ENCODE measurements at regions not wholly inside any gene's neighbourhood (a gene's known extent, or its start where the extent isn't known, plus 50 kb on each side); places are given as distances from the start of the nearest gene placed in this dataset.

GRCh38 chr7:125568799-125569198, 639.2 kb upstream of the POT1 start:
- no peak overlapping the region for H3K27ac ChIP-seq
- H3K4me2 ChIP-seq (ENCODE audit: unreplicated experiment), result no peak overlapping the region
- TF ChIP-seq EZH2 (IDR thresholded peaks at IDR 0.05; ENCODE audit: insufficient read depth, poor library complexity, severe bottlenecking) (no peak), EZH2phosphoT487 (IDR thresholded peaks at IDR 0.05; ENCODE audit: insufficient read depth, low read depth) (no peak)
- in situ Hi-C loops (cut with MboI), result no loop called here
- no peak overlapping the region for H2AFZ ChIP-seq
- H3K9ac ChIP-seq, result no peak overlapping the region
- no peak overlapping the region for H3K4me3 ChIP-seq
- 21 to 30% methylated on average over 3 to 4 of the region's 4 CpGs for WGBS, 2 experiments (ENCODE audit: low coverage in 1 of 2, low lambda C conversion rate in 2 of 2, missing lambda C conversion rate in 2 of 2)
- no peaks in the 10 kb centered on the region for H3K79me2 ChIP-seq (ENCODE audit: insufficient read depth)
- no peaks in the 10 kb centered on the region for H3K36me3 ChIP-seq (ENCODE audit: low read depth)
- no peaks in the 10 kb centered on the region for H3K9me2 ChIP-seq (ENCODE audit: insufficient read depth)
- no peaks in the 10 kb centered on the region for H3K9me3 ChIP-seq (ENCODE audit: low read depth)
- H3K27me3 ChIP-seq (replicated peaks; ENCODE audit: insufficient read depth), result no peaks in the 10 kb centered on the region
- DNase-seq, result no peak
- no peaks in the 10 kb centered on the region for H3K4me1 ChIP-seq (ENCODE audit: insufficient read depth)
- no peaks in the 10 kb centered on the region for H4K20me1 ChIP-seq (ENCODE audit: insufficient read depth)
- H3F3A ChIP-seq (ENCODE audit: insufficient read depth), result no peaks in the 10 kb centered on the region

GRCh38 chr7:125567686-125568085, 638.1 kb upstream of the POT1 start:
- Histone ChIP-seq H3F3A (ENCODE audit: insufficient read depth) (no peaks in the 10 kb centered on the region), H2AFZ (no peak overlapping the region), H3K4me1 (ENCODE audit: insufficient read depth) (no peaks in the 10 kb centered on the region), H3K27me3 (replicated peaks; ENCODE audit: insufficient read depth) (no peaks in the 10 kb centered on the region), H3K9me3 (ENCODE audit: low read depth) (no peaks in the 10 kb centered on the region), H3K79me2 (ENCODE audit: insufficient read depth) (no peaks in the 10 kb centered on the region), H3K4me3 (no peak overlapping the region), H3K9me2 (ENCODE audit: insufficient read depth) (no peaks in the 10 kb centered on the region), H4K20me1 (ENCODE audit: insufficient read depth) (no peaks in the 10 kb centered on the region), H3K27ac (no peak overlapping the region), H3K9ac (no peak overlapping the region), H3K36me3 (ENCODE audit: low read depth) (no peaks in the 10 kb centered on the region), H3K4me2 (ENCODE audit: unreplicated experiment) (no peak overlapping the region)
- DNase-seq, result no peak
- in situ Hi-C loops (cut with MboI), result no loop called here
- TF ChIP-seq EZH2 (IDR thresholded peaks at IDR 0.05; ENCODE audit: insufficient read depth, poor library complexity, severe bottlenecking) (no peak), EZH2phosphoT487 (IDR thresholded peaks at IDR 0.05; ENCODE audit: insufficient read depth, low read depth) (no peak)
- 5 to 7% methylated on average over 2 of the region's 2 CpGs for WGBS, 2 experiments (ENCODE audit: low coverage in 1 of 2, low lambda C conversion rate in 2 of 2, missing lambda C conversion rate in 2 of 2)

DNA sequence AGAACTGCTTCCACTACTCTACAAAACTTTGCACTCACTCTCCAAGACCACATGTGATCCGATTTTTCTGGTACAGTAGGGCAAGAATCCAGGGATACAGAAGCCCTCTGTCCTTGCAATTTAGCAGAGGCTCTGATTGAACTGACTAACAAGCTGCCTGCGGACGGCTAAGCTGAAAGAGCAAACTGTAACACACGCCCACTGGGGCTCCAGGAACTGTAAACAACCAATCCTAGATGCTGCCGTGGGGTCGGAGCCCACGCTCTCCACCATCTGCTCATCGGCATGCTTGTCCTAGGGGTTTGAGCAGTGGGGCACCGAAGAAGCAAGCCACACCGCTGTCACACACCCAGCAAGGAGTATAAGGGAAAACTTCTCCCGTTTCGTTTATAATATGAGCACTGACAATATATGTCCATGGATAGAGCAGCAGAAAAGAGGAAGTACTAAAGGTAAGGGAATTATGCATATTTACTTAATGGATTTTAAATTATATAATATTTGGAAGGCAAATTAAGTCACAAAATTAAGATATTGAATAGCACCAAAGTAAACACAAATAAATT, 634.4 kb upstream of the POT1 start:
- WGBS, 2 experiments (ENCODE audit: low coverage in 1 of 2, low lambda C conversion rate in 2 of 2, missing lambda C conversion rate in 2 of 2), result 19 to 25% methylated on average over 12 of the region's 12 CpGs
- TF ChIP-seq EZH2phosphoT487 (IDR thresholded peaks at IDR 0.05; ENCODE audit: insufficient read depth, low read depth), result no peak
- TF ChIP-seq EZH2 (IDR thresholded peaks at IDR 0.05; ENCODE audit: insufficient read depth, poor library complexity, severe bottlenecking), result no peak
- Histone ChIP-seq H3K9me2 (ENCODE audit: insufficient read depth) (no peaks in the 10 kb centered on the region), H2AFZ (no peak overlapping the region), H3K36me3 (ENCODE audit: low read depth) (no peaks in the 10 kb centered on the region), H3K4me2 (ENCODE audit: unreplicated experiment) (no peak overlapping the region), H3F3A (ENCODE audit: insufficient read depth) (no peaks in the 10 kb centered on the region), H4K20me1 (ENCODE audit: insufficient read depth) (no peaks in the 10 kb centered on the region), H3K4me1 (ENCODE audit: insufficient read depth) (no peaks in the 10 kb centered on the region), H3K79me2 (ENCODE audit: insufficient read depth) (no peaks in the 10 kb centered on the region), H3K9me3 (ENCODE audit: low read depth) (no peaks in the 10 kb centered on the region), H3K27ac (no peak overlapping the region), H3K4me3 (no peak overlapping the region), H3K27me3 (replicated peaks; ENCODE audit: insufficient read depth) (no peaks in the 10 kb centered on the region), H3K9ac (no peak overlapping the region)
- in situ Hi-C loops (cut with MboI), result no loop called here
- DNase-seq, result no peak

GRCh38 chr7:125563557-125563956, 633.9 kb upstream of the POT1 start:
- no peaks in the 10 kb centered on the region for H3K4me1 ChIP-seq (ENCODE audit: insufficient read depth)
- H2AFZ ChIP-seq, result no peak overlapping the region
- no peak for DNase-seq

GRCh38 chr7:125561006-125561405, 631.4 kb upstream of the POT1 start:
- in situ Hi-C loops (cut with MboI), result no loop called here
- H3K4me3 ChIP-seq, result no peak overlapping the region
- no peak overlapping the region for H3K4me2 ChIP-seq (ENCODE audit: unreplicated experiment)
- H3K9me2 ChIP-seq (ENCODE audit: insufficient read depth), result no peaks in the 10 kb centered on the region
- H3K27ac ChIP-seq, result no peak overlapping the region
- no peak overlapping the region for H3K9ac ChIP-seq
- no peaks in the 10 kb centered on the region for H4K20me1 ChIP-seq (ENCODE audit: insufficient read depth)
- H2AFZ ChIP-seq, result no peak overlapping the region
- H3F3A ChIP-seq (ENCODE audit: insufficient read depth), result no peaks in the 10 kb centered on the region
- no peaks in the 10 kb centered on the region for H3K9me3 ChIP-seq (ENCODE audit: low read depth)
- H3K36me3 ChIP-seq (ENCODE audit: low read depth), result no peaks in the 10 kb centered on the region
- no peaks in the 10 kb centered on the region for H3K4me1 ChIP-seq (ENCODE audit: insufficient read depth)
- H3K27me3 ChIP-seq (replicated peaks; ENCODE audit: insufficient read depth), result no peaks in the 10 kb centered on the region
- H3K79me2 ChIP-seq (ENCODE audit: insufficient read depth), result no peaks in the 10 kb centered on the region
- DNase-seq, result no peak
- TF ChIP-seq EZH2phosphoT487 (IDR thresholded peaks at IDR 0.05; ENCODE audit: insufficient read depth, low read depth) (no peak), EZH2 (IDR thresholded peaks at IDR 0.05; ENCODE audit: insufficient read depth, poor library complexity, severe bottlenecking) (no peak)
- 5 to 6% methylated on average over 3 of the region's 3 CpGs for WGBS, 2 experiments (ENCODE audit: low coverage in 1 of 2, low lambda C conversion rate in 2 of 2, missing lambda C conversion rate in 2 of 2)

More at GRCh38 chr7:125563557-125563956, 633.9 kb upstream of the POT1 start:
- Histone ChIP-seq H3K4me3 (no peak overlapping the region), H3K79me2 (ENCODE audit: insufficient read depth) (no peaks in the 10 kb centered on the region), H3K9me2 (ENCODE audit: insufficient read depth) (no peaks in the 10 kb centered on the region), H3K4me2 (ENCODE audit: unreplicated experiment) (no peak overlapping the region), H3F3A (ENCODE audit: insufficient read depth) (no peaks in the 10 kb centered on the region), H3K27ac (no peak overlapping the region), H3K9me3 (ENCODE audit: low read depth) (no peaks in the 10 kb centered on the region), H3K36me3 (ENCODE audit: low read depth) (no peaks in the 10 kb centered on the region), H4K20me1 (ENCODE audit: insufficient read depth) (no peaks in the 10 kb centered on the region), H3K9ac (no peak overlapping the region), H3K27me3 (replicated peaks; ENCODE audit: insufficient read depth) (no peaks in the 10 kb centered on the region)
- WGBS, 2 experiments (ENCODE audit: low coverage in 1 of 2, low lambda C conversion rate in 2 of 2, missing lambda C conversion rate in 2 of 2), result 17 to 31% methylated on average over 7 to 9 of the region's 9 CpGs
- TF ChIP-seq EZH2 (IDR thresholded peaks at IDR 0.05; ENCODE audit: insufficient read depth, poor library complexity, severe bottlenecking) (no peak), EZH2phosphoT487 (IDR thresholded peaks at IDR 0.05; ENCODE audit: insufficient read depth, low read depth) (no peak)
- in situ Hi-C loops (cut with MboI), result no loop called here
